ENCODE measurements at regions not wholly inside any gene's neighbourhood (a gene's known extent, or its start where the extent isn't known, plus 50 kb on each side); places are given as distances from the start of the nearest gene placed in this dataset.

- no peak for DNase-seq (ENCODE audit: low spot score)
Measured at GRCh38 chr10:53003094-53003493, 230.5 kb upstream of the MBL2 start.

- DNase-seq (ENCODE audit: low spot score), result no peak
Measured at GRCh38 chr10:52999681-53000080, 227.1 kb upstream of the MBL2 start.

GRCh38 chr10:52999258-52999657, 226.7 kb upstream of the MBL2 start:
- DNase-seq (ENCODE audit: low spot score), result no peak

- no peak for DNase-seq (ENCODE audit: low spot score)
Measured at GRCh38 chr10:52997007-52997406, 224.4 kb upstream of the MBL2 start.

- DNase-seq (ENCODE audit: low spot score), result no peak
Measured at GRCh38 chr10:52994370-52994769, 221.8 kb upstream of the MBL2 start.

- DNase-seq (ENCODE audit: low spot score), result no peak
Measured at GRCh38 chr10:52993109-52993508, 220.5 kb upstream of the MBL2 start.

GRCh38 chr10:52992567-52992966, 220.0 kb upstream of the MBL2 start:
- DNase-seq (ENCODE audit: low spot score), result no peak

- DNase-seq (ENCODE audit: low spot score), result no peak
Measured at GRCh38 chr10:52988923-52989322, 216.3 kb upstream of the MBL2 start.

- no peak for DNase-seq (ENCODE audit: low spot score)
Measured at GRCh38 chr10:52986125-52986524, 213.5 kb upstream of the MBL2 start.

- DNase-seq (ENCODE audit: low spot score), result no peak
Measured at GRCh38 chr10:52984169-52984568, 211.6 kb upstream of the MBL2 start.

GRCh38 chr10:52979295-52979990, 206.9 kb upstream of the MBL2 start:
- no peak for DNase-seq (ENCODE audit: low spot score)

GRCh38 chr10:52977581-52977980, 205.0 kb upstream of the MBL2 start:
- DNase-seq (ENCODE audit: low spot score), result no peak

GRCh38 chr10:52967806-52968795, 195.5 kb upstream of the MBL2 start:
- DNase-seq (ENCODE audit: low spot score), result no peak

- DNase-seq (ENCODE audit: low spot score), result no peak
Measured at GRCh38 chr10:52966904-52967303, 194.3 kb upstream of the MBL2 start.

GRCh38 chr10:52965938-52966401, 193.4 kb upstream of the MBL2 start:
- no peak for DNase-seq (ENCODE audit: low spot score)

GRCh38 chr10:52965509-52965908, 192.9 kb upstream of the MBL2 start:
- DNase-seq (ENCODE audit: low spot score), result no peak

- DNase-seq (ENCODE audit: low spot score), result no peak
Measured at GRCh38 chr10:52961323-52961722, 188.7 kb upstream of the MBL2 start.

GRCh38 chr10:52959810-52960209, 187.2 kb upstream of the MBL2 start:
- DNase-seq (ENCODE audit: low spot score), result no peak

- no peak for DNase-seq (ENCODE audit: low spot score)
Measured at GRCh38 chr10:52956861-52957260, 184.3 kb upstream of the MBL2 start.

- no peak for DNase-seq (ENCODE audit: low spot score)
Measured at GRCh38 chr10:52956461-52956860, 183.9 kb upstream of the MBL2 start.

GRCh38 chr10:52955337-52955736, 182.8 kb upstream of the MBL2 start:
- no peak for DNase-seq (ENCODE audit: low spot score)

- DNase-seq (ENCODE audit: low spot score), result no peak
Measured at GRCh38 chr10:52954407-52954806, 181.8 kb upstream of the MBL2 start.

- no peak for DNase-seq (ENCODE audit: low spot score)
Measured at GRCh38 chr10:52952391-52953055, 179.9 kb upstream of the MBL2 start.
